Cardiac muscle cell (in vitro differentiated cells and primary cell): ENCODE measurements at regions not wholly inside any gene's neighbourhood (a gene's known extent, or its start where the extent isn't known, plus 50 kb on each side); places are given as distances from the start of the nearest gene placed in this dataset.

Experiments used
- DNase-seq, 2 donors: peaks; one replicate each; pipeline versions ENCODE4 v3.0.0 to v3.0.0-alpha.2; 2010 to 2017; ENCODE audit warnings: low read depth in 1 of 2, low spot score in 1 of 2
- H3K27ac ChIP-seq: fragments of 200-600 bp; sonication (generic); 2 replicates; pipeline ENCODE4 v1.5.1; 2016
- H3K27me3 ChIP-seq: fragments of 200-600 bp; sonication (generic); 2 replicates; pipeline ENCODE4 v1.6.0; 2016; ENCODE audit warnings: control low read depth
- H3K36me3 ChIP-seq: fragments of 200-600 bp; sonication (generic); 2 replicates; pipeline ENCODE4 v1.5.1; 2016; ENCODE audit warnings: control low read depth
- H3K4me1 ChIP-seq: fragments of 200-600 bp; sonication (generic); 2 replicates; pipeline ENCODE4 v1.8.1; 2017; ENCODE audit warnings: low read depth, mild to moderate bottlenecking, mixed run types
- H3K4me3 ChIP-seq: fragments of 200-600 bp; sonication (generic); 2 replicates; pipeline ENCODE4 v1.5.1; 2016; ENCODE audit warnings: mild to moderate bottlenecking
- H3K9me3 ChIP-seq: fragments of 200-600 bp; sonication (generic); 2 replicates; pipeline ENCODE4 v1.5.1; 2017; ENCODE audit warnings: low read depth, mild to moderate bottlenecking, control low read depth
- CTCF ChIP-seq: IDR thresholded peaks from 2 replicates; pipeline ENCODE4 v1.5.1; 2012; ENCODE audit warnings: low read depth, mild to moderate bottlenecking, low read length

DNA sequence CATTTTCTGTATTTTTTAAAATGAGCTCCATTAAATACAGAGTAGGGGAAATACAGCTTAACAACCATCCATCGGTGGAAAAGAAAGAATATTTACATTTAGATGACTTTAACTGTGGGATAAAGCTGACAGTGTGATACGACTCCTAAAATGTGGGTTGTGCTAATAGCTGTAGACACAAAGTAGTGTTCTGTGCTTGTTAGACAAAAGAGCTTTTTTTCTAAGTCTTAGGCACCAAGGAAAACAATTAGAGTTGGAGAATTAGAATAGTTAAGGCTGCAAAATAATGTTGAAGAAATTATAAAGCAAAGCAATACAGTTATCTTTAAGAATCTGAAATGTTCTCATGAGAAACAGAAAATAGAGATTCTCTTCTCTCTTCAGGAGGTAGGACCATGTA, 307.7 kb upstream of the KIRREL3 start:
- Histone ChIP-seq H3K4me1 (no peaks in the 10 kb centered on the region), H3K27ac (no peak overlapping the region), H3K27me3 (no peaks in the 10 kb centered on the region), H3K9me3 (no peaks in the 10 kb centered on the region), H3K36me3 (no peaks in the 10 kb centered on the region), H3K4me3 (no peak overlapping the region)
- DNase-seq = no peak
- no peak for TF ChIP-seq CTCF

- TF ChIP-seq CTCF = no peak
- DNase-seq = no peak
- Histone ChIP-seq H3K4me3 (no peak overlapping the region), H3K4me1 (no peaks in the 10 kb centered on the region), H3K27me3 (no peaks in the 10 kb centered on the region), H3K27ac (no peak overlapping the region), H3K36me3 (no peaks in the 10 kb centered on the region), H3K9me3 (no peaks in the 10 kb centered on the region)
Observed at GRCh38 chr11:127307700-127308099, 307.1 kb upstream of the KIRREL3 start.

- no peak overlapping the region for H3K27ac ChIP-seq
- no peaks in the 10 kb centered on the region for H3K9me3 ChIP-seq
- H3K27me3 ChIP-seq = no peaks in the 10 kb centered on the region
- no peaks in the 10 kb centered on the region for H3K36me3 ChIP-seq
- no peak for DNase-seq
- no peak for TF ChIP-seq CTCF
- no peaks in the 10 kb centered on the region for H3K4me1 ChIP-seq
- H3K4me3 ChIP-seq = no peak overlapping the region
Observed at GRCh38 chr11:127304634-127305033, 304.1 kb upstream of the KIRREL3 start.

DNA sequence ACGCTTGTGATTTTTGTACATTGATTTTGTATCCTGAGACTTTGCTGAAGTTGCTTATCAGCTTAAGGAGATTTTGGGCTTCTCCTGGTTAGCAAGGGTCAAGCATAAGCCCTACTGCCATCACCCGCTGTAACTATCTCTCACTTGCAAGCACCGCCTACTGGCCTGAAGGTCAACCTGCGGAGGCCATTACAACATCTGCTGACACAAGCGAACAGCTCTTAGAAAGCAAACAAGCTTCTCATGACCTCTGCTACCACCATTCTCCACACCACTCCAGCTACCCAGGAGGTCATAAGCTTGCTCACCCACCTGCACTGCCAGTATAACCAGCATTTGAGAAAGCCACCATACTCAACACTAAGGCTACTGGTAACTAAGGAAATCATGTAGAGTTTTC, 288.4 kb upstream of the KIRREL3 start:
- TF ChIP-seq CTCF = no peak
- no peaks in the 10 kb centered on the region for H3K36me3 ChIP-seq
- no peak overlapping the region for H3K27ac ChIP-seq
- no peak for DNase-seq
- H3K4me1 ChIP-seq = no peaks in the 10 kb centered on the region
- H3K27me3 ChIP-seq = no peaks in the 10 kb centered on the region
- no peak overlapping the region for H3K4me3 ChIP-seq
- H3K9me3 ChIP-seq = no peaks in the 10 kb centered on the region

GRCh38 chr11:127281534-127281933, 281.0 kb upstream of the KIRREL3 start:
- H3K36me3 ChIP-seq = no peaks in the 10 kb centered on the region
- no peak for DNase-seq
- TF ChIP-seq CTCF = no peak
- no peak overlapping the region for H3K27ac ChIP-seq
- H3K27me3 ChIP-seq = no peaks in the 10 kb centered on the region
- peaks cover 8% of the 10 kb centered on the region for H3K4me1 ChIP-seq
- H3K4me3 ChIP-seq = no peak overlapping the region
- no peaks in the 10 kb centered on the region for H3K9me3 ChIP-seq

DNA sequence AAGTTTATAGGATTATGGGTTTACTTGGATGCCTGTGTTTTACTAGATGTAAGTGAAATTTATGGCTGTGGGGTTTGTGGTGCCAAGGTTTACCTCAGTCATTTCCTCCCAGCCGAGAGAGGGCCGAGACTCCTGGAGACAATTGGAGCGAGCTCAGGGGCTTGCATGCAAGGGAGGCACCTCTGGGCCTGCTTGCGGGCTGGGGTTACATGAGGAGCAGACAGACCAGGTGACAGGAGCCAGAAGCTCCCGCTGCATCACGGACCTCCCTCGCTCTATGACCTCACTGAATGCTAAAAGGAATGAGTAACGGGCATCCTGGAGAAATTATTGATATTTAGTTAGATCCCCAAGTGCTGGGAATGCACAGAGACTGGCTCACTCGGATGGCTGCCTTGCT, 275.2 kb upstream of the KIRREL3 start:
- TF ChIP-seq CTCF = no peak
- Histone ChIP-seq H3K4me3 (no peak overlapping the region), H3K4me1 (peaks cover 8% of the 10 kb centered on the region), H3K27ac (no peak overlapping the region), H3K36me3 (no peaks in the 10 kb centered on the region), H3K9me3 (no peaks in the 10 kb centered on the region), H3K27me3 (no peaks in the 10 kb centered on the region)
- no peak for DNase-seq
